CD4-positive, alpha-beta T cell treated with Interleukin-15 for 4 hours (primary cell): ENCODE measurements at regions not wholly inside any gene's neighbourhood (a gene's known extent, or its start where the extent isn't known, plus 50 kb on each side); places are given as distances from the start of the nearest gene placed in this dataset.

Experiments used
- DNase-seq: peaks from one replicate; pipeline ENCODE4 v3.0.0-alpha.2; 2020; ENCODE audit warnings: low spot score

DNA sequence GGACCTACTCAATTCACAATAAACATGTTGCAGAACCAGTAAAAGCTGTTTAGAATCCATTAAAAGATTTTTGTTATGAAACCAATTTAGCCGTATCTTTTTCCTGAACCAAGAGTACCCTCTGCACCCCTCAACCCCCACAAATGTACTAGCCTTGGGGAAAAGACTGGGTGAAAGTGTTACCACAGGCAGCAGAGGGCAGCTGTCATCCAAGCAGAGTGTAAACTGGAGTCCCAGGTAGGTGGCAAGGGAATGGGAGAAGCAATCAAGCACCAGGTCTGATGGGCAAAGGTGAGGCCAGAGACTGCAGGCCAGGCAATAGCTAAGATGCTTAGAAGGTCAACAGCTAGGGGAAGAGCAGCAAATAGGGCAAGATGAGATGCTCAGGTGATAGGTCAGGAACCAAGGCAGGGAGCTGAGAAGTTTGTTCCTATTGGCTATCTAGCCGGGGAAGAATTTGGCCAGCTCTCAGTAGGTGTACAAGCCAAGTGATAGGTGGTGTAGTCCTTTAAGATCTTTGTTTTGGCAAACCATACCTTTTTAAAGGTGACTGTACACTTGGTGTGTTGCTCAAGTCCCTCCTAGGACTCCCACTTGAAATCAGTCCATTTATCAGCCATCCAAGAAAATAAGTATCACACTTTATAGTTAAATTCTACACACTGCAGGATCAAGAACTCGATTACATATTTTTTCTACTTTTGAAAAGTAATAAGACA lies 77.8 kb upstream of the CCDC112 start:
- no peak for DNase-seq

DNA sequence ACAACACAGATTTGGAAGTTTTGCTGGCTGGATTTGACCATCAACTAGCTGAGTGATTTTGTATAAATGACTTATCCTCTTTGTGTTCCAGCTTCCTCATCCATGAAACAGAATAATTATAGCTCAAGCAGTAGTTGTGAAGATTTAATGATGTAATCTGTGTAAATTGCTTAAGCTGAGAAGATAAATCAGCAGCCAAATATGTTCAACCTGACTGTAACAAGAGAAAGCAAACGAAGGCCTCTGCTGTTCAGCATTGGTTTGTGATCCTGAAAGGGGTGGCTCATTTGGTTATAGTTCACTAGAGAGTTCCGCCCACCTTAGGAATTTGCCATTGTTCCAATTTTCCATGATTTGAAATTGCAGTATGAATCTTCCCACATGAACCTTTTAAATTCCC lies 75.7 kb upstream of the CCDC112 start:
- no peak for DNase-seq

- DNase-seq, result no peak
Measured at GRCh38 chr5:115369430-115370144, 73.1 kb upstream of the CCDC112 start.

DNA sequence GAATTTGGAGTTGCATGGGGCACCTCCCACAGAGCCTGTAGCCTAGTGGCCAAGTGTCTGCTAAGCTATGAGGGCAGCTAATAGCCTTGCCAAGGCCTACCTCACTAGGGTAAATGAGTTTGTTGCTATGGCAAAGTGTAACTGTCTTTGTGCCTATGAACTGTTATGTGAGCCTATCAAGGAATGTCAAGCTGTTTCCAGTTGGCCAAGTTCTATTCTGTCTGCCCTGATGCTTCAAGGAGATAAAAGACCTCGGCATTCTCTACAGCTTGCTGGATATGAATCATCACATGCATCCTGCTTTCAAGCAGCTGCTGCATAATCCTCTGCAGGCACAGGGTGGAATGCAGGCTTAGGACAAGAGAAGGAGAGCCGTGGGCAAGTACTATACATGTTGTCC lies 69.8 kb upstream of the CCDC112 start:
- no peak for DNase-seq

DNA sequence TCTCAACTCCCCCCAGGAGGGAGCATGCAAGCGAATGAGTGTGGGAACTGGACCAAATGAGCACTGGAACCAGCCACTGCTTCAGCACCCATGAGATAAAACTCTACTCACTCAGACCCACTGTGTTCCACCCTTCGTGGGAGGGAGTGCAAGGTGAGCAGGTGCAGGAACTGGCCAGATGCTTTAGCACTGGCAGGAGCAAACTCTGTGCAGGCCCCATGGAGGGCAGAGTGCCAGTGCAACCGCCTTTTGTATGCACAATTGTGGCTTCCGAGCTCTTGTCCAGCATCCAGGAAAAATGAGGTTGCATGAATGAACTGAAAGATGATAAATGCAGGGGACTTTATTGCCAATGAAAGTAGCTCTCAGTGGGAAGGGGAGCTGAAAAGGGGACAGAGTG lies 67.4 kb upstream of the CCDC112 start:
- DNase-seq, result no peak

GRCh38 chr5:115360046-115360685 lies 63.7 kb upstream of the CCDC112 start:
- no peak for DNase-seq

- DNase-seq, result no peak
Measured at GRCh38 chr5:115355767-115356381, 59.4 kb upstream of the CCDC112 start.

GRCh38 chr5:115355095-115355494 lies 58.6 kb upstream of the CCDC112 start:
- no peak for DNase-seq

DNA sequence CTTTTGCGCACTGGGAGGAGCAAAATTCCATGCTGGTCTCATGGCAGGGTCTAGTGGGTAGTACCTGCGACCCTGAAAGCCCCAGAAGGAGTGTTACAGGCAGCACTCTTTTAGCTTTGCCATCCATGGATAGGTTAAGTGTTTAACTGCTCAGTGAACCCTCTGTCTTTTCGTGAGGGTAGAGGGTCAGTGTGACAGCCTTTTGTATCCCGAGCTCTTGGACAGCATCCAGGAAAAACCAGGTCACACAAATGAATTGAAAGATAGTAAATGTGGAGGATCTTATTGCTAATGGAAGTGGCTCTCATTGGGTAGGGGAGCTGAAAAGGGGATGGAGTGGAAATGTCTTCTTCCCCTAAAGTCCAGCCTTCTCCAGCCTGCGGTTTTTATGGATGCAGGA lies 57.8 kb upstream of the CCDC112 start:
- no peak for DNase-seq

DNA sequence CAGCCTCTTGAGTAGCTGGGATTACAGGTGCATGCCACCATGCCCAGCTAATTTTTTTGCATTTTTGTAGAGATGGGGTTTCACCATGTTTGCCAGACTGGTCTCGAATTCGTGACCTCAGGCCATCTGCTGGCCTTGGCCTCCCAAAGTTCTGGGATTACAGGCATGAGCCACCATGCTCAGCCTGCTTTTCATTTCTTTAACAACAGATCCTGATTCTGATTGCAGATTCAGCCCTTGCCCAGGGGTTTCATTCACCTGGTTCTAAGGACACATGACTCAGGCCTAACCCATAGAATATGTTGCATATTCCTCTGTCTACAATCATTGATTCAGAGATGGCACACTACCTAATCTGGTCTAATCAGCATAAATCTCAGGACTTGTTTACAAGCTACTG lies 56.1 kb upstream of the CCDC112 start:
- no peak for DNase-seq

DNA sequence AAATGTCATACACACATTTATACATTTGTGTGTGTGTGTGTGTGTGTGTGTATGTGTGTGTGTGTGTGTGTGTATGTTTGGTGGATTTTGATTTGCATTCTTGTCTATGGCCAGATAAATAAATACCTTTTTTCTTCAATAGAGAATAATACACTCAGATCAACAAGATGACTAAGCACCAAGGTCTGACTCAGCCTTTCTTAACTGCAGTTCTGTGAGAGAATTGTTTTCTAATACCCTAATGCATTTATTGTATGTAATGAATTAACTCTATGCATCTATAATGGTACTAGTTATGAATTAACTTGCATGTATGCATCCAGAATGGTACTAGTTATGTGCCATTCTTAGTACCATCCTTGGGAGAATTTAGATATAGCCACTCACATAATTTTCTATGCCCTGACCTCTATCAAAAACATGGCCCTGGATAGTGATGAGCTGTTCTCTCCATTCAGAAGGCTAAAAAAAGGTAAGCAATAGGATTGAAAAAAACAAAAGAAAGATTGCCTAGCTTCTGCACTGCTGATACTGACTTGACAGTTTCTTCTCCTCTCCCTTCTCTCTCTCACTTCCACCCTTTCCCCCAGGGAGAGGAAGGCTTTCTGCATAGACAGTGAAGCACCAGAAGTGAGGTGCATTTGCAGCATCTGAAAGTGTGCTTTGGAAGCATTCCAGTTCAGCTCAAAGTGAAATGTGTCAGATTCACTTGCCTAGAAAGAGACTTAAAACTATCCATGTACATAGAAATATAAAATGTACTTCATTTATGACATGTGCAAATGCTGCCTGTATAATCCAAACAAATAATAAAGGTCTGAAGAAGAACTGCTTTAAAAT lies 55.1 kb upstream of the CCDC112 start:
- DNase-seq, result no peak

- DNase-seq, result no peak
Measured at GRCh38 chr5:115350894-115351293, 54.4 kb upstream of the CCDC112 start.

- no peak for DNase-seq
Measured at GRCh38 chr5:115349001-115349817, 52.8 kb upstream of the CCDC112 start.

GRCh38 chr5:115348175-115348574 lies 51.7 kb upstream of the CCDC112 start:
- no peak for DNase-seq
